H1 (cell line): ENCODE measurements at regions not wholly inside any gene's neighbourhood (a gene's known extent, or its start where the extent isn't known, plus 50 kb on each side); places are given as distances from the start of the nearest gene placed in this dataset.
A peak's percentile ranks its signal among the peaks of the same experiment; 100 is the strongest.

Experiments
- ASH2L ChIP-seq: fragments of 200-600, 300-600 bp; sonication (generic); IDR thresholded peaks from one replicate; pipeline ENCODE4 v1.7.1; 2017; ENCODE audit warnings: low read length
- BACH1 ChIP-seq: IDR thresholded peaks from 2 replicates; pipeline ENCODE4 v1.6.1; 2012; ENCODE audit warnings: low read length, improper control_type of control experiment
- JUND ChIP-seq: IDR thresholded peaks from 2 replicates; pipeline ENCODE4 v1.6.1; 2011; ENCODE audit warnings: mild to moderate bottlenecking, improper control_type of control experiment, low read length
- PHF8 ChIP-seq: fragments of 200-600 bp; sonication (generic); conservative IDR thresholded peaks from 2 replicates; pipeline ENCODE4 v1.7.1; 2012; ENCODE audit warnings: low read depth, mild to moderate bottlenecking, inconsistent platforms, low read length, moderate library complexity
- POLR2AphosphoS5 ChIP-seq: IDR thresholded peaks from 2 replicates; pipeline ENCODE4 v1.6.1; 2011; ENCODE audit warnings: low read depth, low read length
- POU5F1 ChIP-seq: IDR thresholded peaks from 2 replicates; pipeline ENCODE4 v1.6.1; 2011; ENCODE audit warnings: low read depth, mild to moderate bottlenecking, low read length, moderate library complexity
- RAD21 ChIP-seq, 2 experiments: IDR thresholded peaks in 1 of 2; conservative IDR thresholded peaks in 1 of 2; 2 replicates each; pipeline ENCODE4 v1.6.1; 2011; ENCODE audit warnings: low read depth in 2 of 2, low read length in 2 of 2, improper control_type of control experiment in 1 of 2, inconsistent platforms in 1 of 2, mild to moderate bottlenecking in 1 of 2, moderate library complexity in 1 of 2
- RNF2 ChIP-seq: fragments of 200-900, 300-1000 bp; sonication (generic); IDR thresholded peaks from 2 replicates; pipeline ENCODE4 v1.7.1; 2016; ENCODE audit warnings: borderline replicate concordance, low read depth, mild to moderate bottlenecking, antibody characterized with exemption, low read length; ENCODE audit not compliant: poor library complexity, severe bottlenecking; ENCODE audit errors: missing control alignments
- SIRT6 ChIP-seq: IDR thresholded peaks from one replicate; pipeline ENCODE4 v1.7.1; 2012; ENCODE audit warnings: low read length, inconsistent platforms
- SP2 ChIP-seq: IDR thresholded peaks from 2 replicates; pipeline ENCODE4 v1.6.1; 2012; ENCODE audit warnings: mild to moderate bottlenecking, low read length, inconsistent platforms
- TBP ChIP-seq: IDR thresholded peaks from 2 replicates; pipeline ENCODE4 v1.6.1; 2011; ENCODE audit warnings: low read depth, low read length, improper control_type of control experiment
- YY1 ChIP-seq: IDR thresholded peaks from 2 replicates; pipeline ENCODE4 v1.6.1; 2011; ENCODE audit warnings: low read depth, mild to moderate bottlenecking, low read length
- TF ChIP-seq, protein P1 (sequence below): fragments of 300-600 bp; sonication (generic); IDR thresholded peaks from 2 replicates; pipeline ENCODE4 v1.7.1; 2012; ENCODE audit warnings: low read length, moderate library complexity, mild to moderate bottlenecking, inconsistent platforms; ENCODE audit not compliant: insufficient replicate concordance

DNA sequence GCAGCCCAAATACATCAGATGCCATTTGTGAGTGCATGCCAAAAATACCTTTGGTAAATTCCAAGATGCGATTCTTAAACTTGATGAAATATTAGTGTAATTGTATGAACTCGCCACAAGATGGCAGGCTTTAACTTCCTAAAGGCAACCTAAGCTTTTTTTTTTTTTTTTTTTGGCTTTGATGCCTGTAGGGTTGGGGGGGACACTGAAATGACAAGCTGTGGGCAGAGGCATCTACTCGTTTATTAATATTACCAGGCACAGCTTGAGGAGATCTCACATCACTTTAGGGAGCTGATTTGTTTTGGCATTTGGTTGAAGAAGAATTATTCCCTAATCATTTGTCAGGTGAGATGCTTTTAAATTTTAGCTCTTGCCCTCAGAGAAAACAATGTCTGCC lies 126.7 kb upstream of the CCDC196 start (continued):
- TF ChIP-seq, protein P1, sequence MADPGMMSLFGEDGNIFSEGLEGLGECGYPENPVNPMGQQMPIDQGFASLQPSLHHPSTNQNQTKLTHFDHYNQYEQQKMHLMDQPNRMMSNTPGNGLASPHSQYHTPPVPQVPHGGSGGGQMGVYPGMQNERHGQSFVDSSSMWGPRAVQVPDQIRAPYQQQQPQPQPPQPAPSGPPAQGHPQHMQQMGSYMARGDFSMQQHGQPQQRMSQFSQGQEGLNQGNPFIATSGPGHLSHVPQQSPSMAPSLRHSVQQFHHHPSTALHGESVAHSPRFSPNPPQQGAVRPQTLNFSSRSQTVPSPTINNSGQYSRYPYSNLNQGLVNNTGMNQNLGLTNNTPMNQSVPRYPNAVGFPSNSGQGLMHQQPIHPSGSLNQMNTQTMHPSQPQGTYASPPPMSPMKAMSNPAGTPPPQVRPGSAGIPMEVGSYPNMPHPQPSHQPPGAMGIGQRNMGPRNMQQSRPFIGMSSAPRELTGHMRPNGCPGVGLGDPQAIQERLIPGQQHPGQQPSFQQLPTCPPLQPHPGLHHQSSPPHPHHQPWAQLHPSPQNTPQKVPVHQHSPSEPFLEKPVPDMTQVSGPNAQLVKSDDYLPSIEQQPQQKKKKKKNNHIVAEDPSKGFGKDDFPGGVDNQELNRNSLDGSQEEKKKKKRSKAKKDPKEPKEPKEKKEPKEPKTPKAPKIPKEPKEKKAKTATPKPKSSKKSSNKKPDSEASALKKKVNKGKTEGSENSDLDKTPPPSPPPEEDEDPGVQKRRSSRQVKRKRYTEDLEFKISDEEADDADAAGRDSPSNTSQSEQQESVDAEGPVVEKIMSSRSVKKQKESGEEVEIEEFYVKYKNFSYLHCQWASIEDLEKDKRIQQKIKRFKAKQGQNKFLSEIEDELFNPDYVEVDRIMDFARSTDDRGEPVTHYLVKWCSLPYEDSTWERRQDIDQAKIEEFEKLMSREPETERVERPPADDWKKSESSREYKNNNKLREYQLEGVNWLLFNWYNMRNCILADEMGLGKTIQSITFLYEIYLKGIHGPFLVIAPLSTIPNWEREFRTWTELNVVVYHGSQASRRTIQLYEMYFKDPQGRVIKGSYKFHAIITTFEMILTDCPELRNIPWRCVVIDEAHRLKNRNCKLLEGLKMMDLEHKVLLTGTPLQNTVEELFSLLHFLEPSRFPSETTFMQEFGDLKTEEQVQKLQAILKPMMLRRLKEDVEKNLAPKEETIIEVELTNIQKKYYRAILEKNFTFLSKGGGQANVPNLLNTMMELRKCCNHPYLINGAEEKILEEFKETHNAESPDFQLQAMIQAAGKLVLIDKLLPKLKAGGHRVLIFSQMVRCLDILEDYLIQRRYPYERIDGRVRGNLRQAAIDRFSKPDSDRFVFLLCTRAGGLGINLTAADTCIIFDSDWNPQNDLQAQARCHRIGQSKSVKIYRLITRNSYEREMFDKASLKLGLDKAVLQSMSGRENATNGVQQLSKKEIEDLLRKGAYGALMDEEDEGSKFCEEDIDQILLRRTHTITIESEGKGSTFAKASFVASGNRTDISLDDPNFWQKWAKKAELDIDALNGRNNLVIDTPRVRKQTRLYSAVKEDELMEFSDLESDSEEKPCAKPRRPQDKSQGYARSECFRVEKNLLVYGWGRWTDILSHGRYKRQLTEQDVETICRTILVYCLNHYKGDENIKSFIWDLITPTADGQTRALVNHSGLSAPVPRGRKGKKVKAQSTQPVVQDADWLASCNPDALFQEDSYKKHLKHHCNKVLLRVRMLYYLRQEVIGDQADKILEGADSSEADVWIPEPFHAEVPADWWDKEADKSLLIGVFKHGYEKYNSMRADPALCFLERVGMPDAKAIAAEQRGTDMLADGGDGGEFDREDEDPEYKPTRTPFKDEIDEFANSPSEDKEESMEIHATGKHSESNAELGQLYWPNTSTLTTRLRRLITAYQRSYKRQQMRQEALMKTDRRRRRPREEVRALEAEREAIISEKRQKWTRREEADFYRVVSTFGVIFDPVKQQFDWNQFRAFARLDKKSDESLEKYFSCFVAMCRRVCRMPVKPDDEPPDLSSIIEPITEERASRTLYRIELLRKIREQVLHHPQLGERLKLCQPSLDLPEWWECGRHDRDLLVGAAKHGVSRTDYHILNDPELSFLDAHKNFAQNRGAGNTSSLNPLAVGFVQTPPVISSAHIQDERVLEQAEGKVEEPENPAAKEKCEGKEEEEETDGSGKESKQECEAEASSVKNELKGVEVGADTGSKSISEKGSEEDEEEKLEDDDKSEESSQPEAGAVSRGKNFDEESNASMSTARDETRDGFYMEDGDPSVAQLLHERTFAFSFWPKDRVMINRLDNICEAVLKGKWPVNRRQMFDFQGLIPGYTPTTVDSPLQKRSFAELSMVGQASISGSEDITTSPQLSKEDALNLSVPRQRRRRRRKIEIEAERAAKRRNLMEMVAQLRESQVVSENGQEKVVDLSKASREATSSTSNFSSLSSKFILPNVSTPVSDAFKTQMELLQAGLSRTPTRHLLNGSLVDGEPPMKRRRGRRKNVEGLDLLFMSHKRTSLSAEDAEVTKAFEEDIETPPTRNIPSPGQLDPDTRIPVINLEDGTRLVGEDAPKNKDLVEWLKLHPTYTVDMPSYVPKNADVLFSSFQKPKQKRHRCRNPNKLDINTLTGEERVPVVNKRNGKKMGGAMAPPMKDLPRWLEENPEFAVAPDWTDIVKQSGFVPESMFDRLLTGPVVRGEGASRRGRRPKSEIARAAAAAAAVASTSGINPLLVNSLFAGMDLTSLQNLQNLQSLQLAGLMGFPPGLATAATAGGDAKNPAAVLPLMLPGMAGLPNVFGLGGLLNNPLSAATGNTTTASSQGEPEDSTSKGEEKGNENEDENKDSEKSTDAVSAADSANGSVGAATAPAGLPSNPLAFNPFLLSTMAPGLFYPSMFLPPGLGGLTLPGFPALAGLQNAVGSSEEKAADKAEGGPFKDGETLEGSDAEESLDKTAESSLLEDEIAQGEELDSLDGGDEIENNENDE: no peak
- TF ChIP-seq POU5F1 (no peak), SP2 (no peak), RAD21 (IDR thresholded peaks at IDR 0.05 in 1 of 2, conservative IDR thresholded peaks at IDR 0.05 in 1 of 2; ENCODE audit: low read depth in 2 of 2, low read length in 2 of 2) (peak; percentile 86), PHF8 (no peak), JUND (no peak), ASH2L (no peak), SIRT6 (no peak), BACH1 (no peak), YY1 (no peak), TBP (no peak), RNF2 (no peak), POLR2AphosphoS5 (no peak)
